Activated naive CD4-positive, alpha-beta T cell (primary cell): ENCODE measurements at regions not wholly inside any gene's neighbourhood (a gene's known extent, or its start where the extent isn't known, plus 50 kb on each side); places are given as distances from the start of the nearest gene placed in this dataset.

Source experiments
- DNase-seq, 4 experiments: peaks; one replicate each; lab custom pipeline; 2025; lab: John Stamatoyannopoulos, UW

GRCh38 chr2:37866171-37866934, 58.7 kb upstream of the RMDN2 start:
- no peak for DNase-seq

GRCh38 chr2:37867166-37867565, 57.9 kb upstream of the RMDN2 start:
- no peak for DNase-seq

- DNase-seq: no peak
Measured at GRCh38 chr2:37868866-37869265, 56.2 kb upstream of the RMDN2 start.

DNA sequence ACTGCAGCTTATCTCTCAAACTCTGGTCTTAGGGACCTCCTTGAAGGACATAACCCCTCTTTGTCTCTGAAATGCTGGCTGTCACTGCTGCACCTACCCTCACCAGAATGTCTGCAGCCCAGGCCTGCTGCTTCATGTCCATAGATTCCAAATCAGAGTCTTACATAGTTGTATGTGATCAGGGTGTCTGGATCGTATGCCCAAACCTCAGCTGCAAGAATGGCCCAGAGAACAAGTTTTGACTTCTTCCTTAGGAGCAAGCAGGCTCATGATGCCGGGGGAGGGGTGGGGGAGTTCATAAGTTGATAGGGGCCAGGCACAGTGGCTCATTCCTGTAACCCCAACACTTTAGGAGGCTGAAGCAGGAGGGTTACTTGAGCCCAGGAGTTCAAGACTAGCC, 55.8 kb upstream of the RMDN2 start:
- no peak for DNase-seq

DNA sequence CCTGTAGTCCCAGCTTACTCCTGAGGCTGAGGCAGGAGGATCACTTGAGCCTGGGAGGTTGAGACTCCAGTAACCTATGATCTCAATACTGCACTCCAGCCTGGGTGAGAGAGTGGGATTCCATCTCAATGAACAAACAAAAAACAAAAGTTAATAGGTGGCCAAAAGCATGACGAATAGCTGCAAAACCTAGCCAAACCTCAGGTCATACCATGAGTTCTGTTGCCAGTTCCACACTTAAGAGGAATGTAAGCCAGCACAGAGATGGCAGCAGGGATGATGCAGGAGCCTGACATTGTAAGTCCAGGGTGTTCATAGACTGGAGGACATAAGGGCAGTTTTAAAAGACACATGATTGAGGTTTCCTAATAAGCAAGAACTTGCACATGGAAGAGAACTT, 55.3 kb upstream of the RMDN2 start:
- no peak for DNase-seq

GRCh38 chr2:37870829-37871228, 54.3 kb upstream of the RMDN2 start:
- DNase-seq: no peak

DNA sequence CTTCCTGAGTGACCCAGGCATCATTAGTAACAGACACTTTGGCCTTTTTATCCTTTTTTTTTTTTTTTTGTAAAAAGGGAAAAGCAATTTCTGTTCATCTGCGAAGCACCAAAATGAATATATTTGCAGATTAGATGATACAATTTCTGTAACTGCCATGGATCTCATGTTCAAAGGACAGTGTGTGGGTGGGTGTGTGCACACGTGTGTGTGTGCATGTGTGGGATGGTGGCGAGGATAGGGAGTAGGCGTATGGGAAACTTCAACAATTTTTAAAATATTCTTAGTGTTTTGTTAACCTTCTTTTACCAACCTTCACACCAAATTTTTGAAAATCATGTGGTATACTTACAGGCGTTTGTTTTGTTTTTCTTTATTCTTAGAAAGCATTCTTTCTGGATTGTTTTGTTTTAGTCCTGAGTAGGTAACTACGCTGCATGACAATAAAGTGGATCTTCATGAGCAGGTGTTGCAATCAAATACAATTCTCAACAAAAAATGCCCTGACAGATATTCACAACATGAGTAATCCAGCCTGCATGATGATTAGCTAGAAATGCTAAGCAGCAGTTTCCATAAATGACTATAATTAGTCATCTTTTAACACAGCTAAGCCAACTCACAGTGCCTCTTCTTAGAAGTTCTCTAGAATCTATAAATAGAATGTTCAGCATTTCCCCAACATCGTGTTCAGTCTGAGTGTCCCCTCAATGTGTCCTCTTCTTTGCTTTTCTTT, 53.5 kb upstream of the RMDN2 start:
- DNase-seq: no peak

- no peak for DNase-seq
Measured at GRCh38 chr2:37872192-37872750, 52.8 kb upstream of the RMDN2 start.

GRCh38 chr2:37873229-37873628, 51.9 kb upstream of the RMDN2 start:
- no peak for DNase-seq

- no peak for DNase-seq
Measured at GRCh38 chr2:37873749-37874330, 51.2 kb upstream of the RMDN2 start.

- DNase-seq: no peak
Measured at GRCh38 chr2:37874470-37874869, 50.6 kb upstream of the RMDN2 start.
